ENCODE measurements at regions not wholly inside any gene's neighbourhood (a gene's known extent, or its start where the extent isn't known, plus 50 kb on each side); places are given as distances from the start of the nearest gene placed in this dataset.

GRCh38 chr4:111556851-111557250, 588.4 kb upstream of the FAM241A start:
- WGBS: 84% methylated on average over 1 of the region's 1 CpG
- TF ChIP-seq HNF4G (IDR thresholded peaks at IDR 0.05) (no peak), REST (IDR thresholded peaks at IDR 0.05) (no peak), HNF4A (conservative IDR thresholded peaks at IDR 0.05) (no peak), CTCF (IDR thresholded peaks at IDR 0.05; ENCODE audit: low read depth, low read length, missing input control) (no peak), MAX (IDR thresholded peaks at IDR 0.05) (no peak), TAF1 (conservative IDR thresholded peaks at IDR 0.05) (no peak)
- Histone ChIP-seq H3K4me1 (ENCODE audit: control insufficient read depth in 4 of 4, insufficient read depth in 4 of 4, low read length in 3 of 4) (no peaks in the 10 kb centered on the region), H3K27me3 (ENCODE audit: control insufficient read depth in 4 of 4, insufficient read depth in 4 of 4, low read length in 3 of 4) (no peaks in the 10 kb centered on the region), H3K27ac (ENCODE audit: low read depth in 1 of 2, low read length in 2 of 2) (no peak overlapping the region), H3K9ac (ENCODE audit: low read depth in 1 of 2, low read length in 2 of 2) (no peak overlapping the region), H3K4me3 (ENCODE audit: low read depth in 1 of 3, low read length in 3 of 3) (no peak overlapping the region), H3K36me3 (ENCODE audit: control insufficient read depth in 4 of 4, insufficient read depth in 3 of 4, low read depth in 1 of 4, low read length in 3 of 4) (no peaks in the 10 kb centered on the region), H3K9me3 (ENCODE audit: control insufficient read depth in 4 of 4, low read length in 3 of 4) (no peaks in the 10 kb centered on the region)
- no peak for DNase-seq (ENCODE audit: low spot score)

GRCh38 chr4:111562826-111563225, 582.4 kb upstream of the FAM241A start:
- Histone ChIP-seq H3K4me1 (ENCODE audit: control insufficient read depth in 4 of 4, insufficient read depth in 4 of 4, low read length in 3 of 4) (no peaks in the 10 kb centered on the region), H3K9me3 (ENCODE audit: control insufficient read depth in 4 of 4, low read length in 3 of 4) (no peaks in the 10 kb centered on the region), H3K27me3 (ENCODE audit: control insufficient read depth in 4 of 4, insufficient read depth in 4 of 4, low read length in 3 of 4) (no peaks in the 10 kb centered on the region), H3K9ac (ENCODE audit: low read depth in 1 of 2, low read length in 2 of 2) (no peak overlapping the region), H3K4me3 (ENCODE audit: low read depth in 1 of 3, low read length in 3 of 3) (no peak overlapping the region), H3K27ac (ENCODE audit: low read depth in 1 of 2, low read length in 2 of 2) (no peak overlapping the region), H3K36me3 (ENCODE audit: control insufficient read depth in 4 of 4, insufficient read depth in 3 of 4, low read depth in 1 of 4, low read length in 3 of 4) (no peaks in the 10 kb centered on the region)
- 53% methylated on average over 2 of the region's 2 CpGs for WGBS
- no peak for DNase-seq (ENCODE audit: low spot score)
- no peak for TF ChIP-seq NR2F2 (IDR thresholded peaks at IDR 0.05)
- TF ChIP-seq MAX (IDR thresholded peaks at IDR 0.05): no peak
- no peak for TF ChIP-seq HNF4A (conservative IDR thresholded peaks at IDR 0.05)
- no peak for TF ChIP-seq ZBTB33 (IDR thresholded peaks at IDR 0.05)
- TF ChIP-seq YY1 (IDR thresholded peaks at IDR 0.05): no peak
- no peak for TF ChIP-seq EGR1 (IDR thresholded peaks at IDR 0.05; ENCODE audit: low read depth in 2 of 2)
- TF ChIP-seq TAF1 (conservative IDR thresholded peaks at IDR 0.05): no peak
- no peak for TF ChIP-seq FOXA2 (IDR thresholded peaks at IDR 0.05)
- no peak for TF ChIP-seq GABPA (IDR thresholded peaks at IDR 0.05 in 1 of 2, conservative IDR thresholded peaks at IDR 0.05 in 1 of 2)
- no peak for TF ChIP-seq REST (IDR thresholded peaks at IDR 0.05)

All from liver (tissue), 8 donors.